ENCODE measurements at regions not wholly inside any gene's neighbourhood (a gene's known extent, or its start where the extent isn't known, plus 50 kb on each side); places are given as distances from the start of the nearest gene placed in this dataset.

DNA sequence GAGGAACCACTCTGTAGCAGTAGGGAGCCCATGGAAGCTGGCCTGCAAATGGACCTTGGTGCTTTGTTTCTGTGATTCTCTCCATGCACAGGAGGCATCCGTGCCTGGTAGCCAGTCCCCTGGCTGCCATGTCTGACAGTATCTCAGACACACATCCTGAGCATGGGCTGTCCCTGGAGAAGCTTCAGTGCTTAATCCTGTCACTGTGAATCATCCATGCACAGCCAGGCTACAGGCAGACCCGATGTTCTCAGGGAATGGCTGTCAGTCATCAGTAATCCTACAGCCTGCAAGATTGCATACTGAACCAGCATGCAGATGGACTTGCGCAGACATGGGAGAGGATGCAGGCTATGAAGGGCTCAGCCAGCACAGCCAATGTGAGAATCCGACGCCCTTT is 606.3 kb upstream of the PLXNA2 start:
- no peaks in the 10 kb centered on the region for H3F3A ChIP-seq (ENCODE audit: insufficient read depth, low read length)
- H2AFZ ChIP-seq (ENCODE audit: low read length), result no peak overlapping the region
- H3K79me2 ChIP-seq (ENCODE audit: low read length), result no peaks in the 10 kb centered on the region
- TF ChIP-seq EZH2 (optimal IDR thresholded peaks at IDR 0.05; ENCODE audit: low read depth, low read length) (no peak), EZH2phosphoT487 (IDR thresholded peaks at IDR 0.05; ENCODE audit: low read length) (no peak)
- TF ChIP-seq, protein P1, sequence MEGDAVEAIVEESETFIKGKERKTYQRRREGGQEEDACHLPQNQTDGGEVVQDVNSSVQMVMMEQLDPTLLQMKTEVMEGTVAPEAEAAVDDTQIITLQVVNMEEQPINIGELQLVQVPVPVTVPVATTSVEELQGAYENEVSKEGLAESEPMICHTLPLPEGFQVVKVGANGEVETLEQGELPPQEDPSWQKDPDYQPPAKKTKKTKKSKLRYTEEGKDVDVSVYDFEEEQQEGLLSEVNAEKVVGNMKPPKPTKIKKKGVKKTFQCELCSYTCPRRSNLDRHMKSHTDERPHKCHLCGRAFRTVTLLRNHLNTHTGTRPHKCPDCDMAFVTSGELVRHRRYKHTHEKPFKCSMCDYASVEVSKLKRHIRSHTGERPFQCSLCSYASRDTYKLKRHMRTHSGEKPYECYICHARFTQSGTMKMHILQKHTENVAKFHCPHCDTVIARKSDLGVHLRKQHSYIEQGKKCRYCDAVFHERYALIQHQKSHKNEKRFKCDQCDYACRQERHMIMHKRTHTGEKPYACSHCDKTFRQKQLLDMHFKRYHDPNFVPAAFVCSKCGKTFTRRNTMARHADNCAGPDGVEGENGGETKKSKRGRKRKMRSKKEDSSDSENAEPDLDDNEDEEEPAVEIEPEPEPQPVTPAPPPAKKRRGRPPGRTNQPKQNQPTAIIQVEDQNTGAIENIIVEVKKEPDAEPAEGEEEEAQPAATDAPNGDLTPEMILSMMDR (IDR thresholded peaks at IDR 0.05; ENCODE audit: low read length), result no peak
- no peak overlapping the region for H3K4me2 ChIP-seq (ENCODE audit: low read depth, low read length)
- no peaks in the 10 kb centered on the region for H3K36me3 ChIP-seq (replicated peaks; ENCODE audit: insufficient read depth, low read length)
- no peaks in the 10 kb centered on the region for H3K9me2 ChIP-seq (replicated peaks; ENCODE audit: insufficient read depth, low read length)
- no peaks in the 10 kb centered on the region for H4K20me1 ChIP-seq (ENCODE audit: insufficient read depth, low read length)
- no peaks in the 10 kb centered on the region for H3K9me3 ChIP-seq (replicated peaks; ENCODE audit: insufficient read depth, low read length)
- no peaks in the 10 kb centered on the region for H3K27me3 ChIP-seq (replicated peaks; ENCODE audit: insufficient read depth, low read length)
- no peak overlapping the region for H3K4me3 ChIP-seq (ENCODE audit: low read length)
- H3K4me1 ChIP-seq (ENCODE audit: low read length), result peaks cover 12% of the 10 kb centered on the region
- no peak overlapping the region for H3K27ac ChIP-seq (ENCODE audit: low read length)
- no peak overlapping the region for H3K9ac ChIP-seq (ENCODE audit: low read length)
- DNase-seq, result no peak

- Histone ChIP-seq H3K4me2 (ENCODE audit: low read depth, low read length) (no peak overlapping the region), H3K79me2 (ENCODE audit: low read length) (no peaks in the 10 kb centered on the region), H3K27ac (ENCODE audit: low read length) (no peak overlapping the region), H2AFZ (ENCODE audit: low read length) (no peak overlapping the region), H3K4me3 (ENCODE audit: low read length) (no peak overlapping the region), H3K9ac (ENCODE audit: low read length) (no peak overlapping the region), H3K9me3 (replicated peaks; ENCODE audit: insufficient read depth, low read length) (no peaks in the 10 kb centered on the region), H3K27me3 (replicated peaks; ENCODE audit: insufficient read depth, low read length) (no peaks in the 10 kb centered on the region), H3K9me2 (replicated peaks; ENCODE audit: insufficient read depth, low read length) (no peaks in the 10 kb centered on the region), H3K36me3 (replicated peaks; ENCODE audit: insufficient read depth, low read length) (no peaks in the 10 kb centered on the region), H3F3A (ENCODE audit: insufficient read depth, low read length) (no peaks in the 10 kb centered on the region), H3K4me1 (ENCODE audit: low read length) (peaks cover 12% of the 10 kb centered on the region), H4K20me1 (ENCODE audit: insufficient read depth, low read length) (no peaks in the 10 kb centered on the region)
- TF ChIP-seq EZH2phosphoT487 (IDR thresholded peaks at IDR 0.05; ENCODE audit: low read length) (no peak), EZH2 (optimal IDR thresholded peaks at IDR 0.05; ENCODE audit: low read depth, low read length) (no peak)
- TF ChIP-seq, protein P1 (IDR thresholded peaks at IDR 0.05; ENCODE audit: low read length), result no peak
- no peak for DNase-seq
These were observed 607.2 kb upstream of the PLXNA2 start for GRCh38 chr1:208851366-208851765.

- Histone ChIP-seq H3K27me3 (replicated peaks; ENCODE audit: insufficient read depth, low read length) (no peaks in the 10 kb centered on the region), H2AFZ (ENCODE audit: low read length) (no peak overlapping the region), H3K4me3 (ENCODE audit: low read length) (no peak overlapping the region), H3K36me3 (replicated peaks; ENCODE audit: insufficient read depth, low read length) (no peaks in the 10 kb centered on the region), H3K4me2 (ENCODE audit: low read depth, low read length) (no peak overlapping the region), H3K79me2 (ENCODE audit: low read length) (no peaks in the 10 kb centered on the region), H3K27ac (ENCODE audit: low read length) (no peak overlapping the region), H3K9ac (ENCODE audit: low read length) (no peak overlapping the region), H4K20me1 (ENCODE audit: insufficient read depth, low read length) (no peaks in the 10 kb centered on the region), H3K9me2 (replicated peaks; ENCODE audit: insufficient read depth, low read length) (no peaks in the 10 kb centered on the region), H3K9me3 (replicated peaks; ENCODE audit: insufficient read depth, low read length) (no peaks in the 10 kb centered on the region), H3F3A (ENCODE audit: insufficient read depth, low read length) (no peaks in the 10 kb centered on the region), H3K4me1 (ENCODE audit: low read length) (peaks cover 12% of the 10 kb centered on the region)
- peak; percentile 4 for DNase-seq
- TF ChIP-seq EZH2 (optimal IDR thresholded peaks at IDR 0.05; ENCODE audit: low read depth, low read length) (no peak), EZH2phosphoT487 (IDR thresholded peaks at IDR 0.05; ENCODE audit: low read length) (no peak)
- TF ChIP-seq, protein P1 (IDR thresholded peaks at IDR 0.05; ENCODE audit: low read length), result no peak
These were observed 608.7 kb upstream of the PLXNA2 start for GRCh38 chr1:208852911-208853310.

Data from MM.1S (cell line).